ENCODE measurements at regions not wholly inside any gene's neighbourhood (a gene's known extent, or its start where the extent isn't known, plus 50 kb on each side); places are given as distances from the start of the nearest gene placed in this dataset.

DNA sequence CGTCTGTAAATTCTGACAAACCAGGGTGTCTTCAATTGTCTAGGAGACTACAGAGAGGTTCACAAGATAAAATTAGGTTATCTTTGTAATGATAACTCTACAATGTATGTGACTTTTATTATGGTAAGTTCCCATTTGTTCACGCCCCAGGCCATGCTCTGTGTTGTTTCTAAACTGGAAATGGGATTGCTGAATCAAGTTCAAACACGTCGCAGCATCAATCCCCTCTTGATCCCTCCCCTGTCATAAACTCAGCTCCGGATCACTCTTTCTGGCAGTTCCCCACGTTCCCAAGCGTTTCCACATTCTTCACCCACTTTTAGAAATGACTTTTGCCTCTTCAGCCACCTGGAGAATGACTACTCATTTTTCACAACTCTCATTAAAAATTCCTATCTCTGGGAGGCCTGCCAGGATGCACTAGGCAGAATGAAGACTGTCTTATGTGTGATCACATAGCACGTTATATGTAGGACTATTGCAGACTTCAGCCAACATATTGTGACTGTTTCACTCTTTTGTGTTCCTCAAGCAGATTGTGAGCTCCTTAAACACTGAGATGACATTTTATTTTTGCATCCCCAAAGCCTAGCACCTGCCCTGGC, 1124.2 kb upstream of the WWC1 start:
- TF ChIP-seq, protein P1, sequence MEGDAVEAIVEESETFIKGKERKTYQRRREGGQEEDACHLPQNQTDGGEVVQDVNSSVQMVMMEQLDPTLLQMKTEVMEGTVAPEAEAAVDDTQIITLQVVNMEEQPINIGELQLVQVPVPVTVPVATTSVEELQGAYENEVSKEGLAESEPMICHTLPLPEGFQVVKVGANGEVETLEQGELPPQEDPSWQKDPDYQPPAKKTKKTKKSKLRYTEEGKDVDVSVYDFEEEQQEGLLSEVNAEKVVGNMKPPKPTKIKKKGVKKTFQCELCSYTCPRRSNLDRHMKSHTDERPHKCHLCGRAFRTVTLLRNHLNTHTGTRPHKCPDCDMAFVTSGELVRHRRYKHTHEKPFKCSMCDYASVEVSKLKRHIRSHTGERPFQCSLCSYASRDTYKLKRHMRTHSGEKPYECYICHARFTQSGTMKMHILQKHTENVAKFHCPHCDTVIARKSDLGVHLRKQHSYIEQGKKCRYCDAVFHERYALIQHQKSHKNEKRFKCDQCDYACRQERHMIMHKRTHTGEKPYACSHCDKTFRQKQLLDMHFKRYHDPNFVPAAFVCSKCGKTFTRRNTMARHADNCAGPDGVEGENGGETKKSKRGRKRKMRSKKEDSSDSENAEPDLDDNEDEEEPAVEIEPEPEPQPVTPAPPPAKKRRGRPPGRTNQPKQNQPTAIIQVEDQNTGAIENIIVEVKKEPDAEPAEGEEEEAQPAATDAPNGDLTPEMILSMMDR (IDR thresholded peaks at IDR 0.05; ENCODE audit: control extremely low read depth, extremely low read depth, low read depth, missing control alignments), result no peak
- DNase-seq (ENCODE audit: extremely low spot score), result no peak
- POLR2A ChIA-PET, result no interaction called here
- CTCF ChIA-PET, result no interaction called here

DNA sequence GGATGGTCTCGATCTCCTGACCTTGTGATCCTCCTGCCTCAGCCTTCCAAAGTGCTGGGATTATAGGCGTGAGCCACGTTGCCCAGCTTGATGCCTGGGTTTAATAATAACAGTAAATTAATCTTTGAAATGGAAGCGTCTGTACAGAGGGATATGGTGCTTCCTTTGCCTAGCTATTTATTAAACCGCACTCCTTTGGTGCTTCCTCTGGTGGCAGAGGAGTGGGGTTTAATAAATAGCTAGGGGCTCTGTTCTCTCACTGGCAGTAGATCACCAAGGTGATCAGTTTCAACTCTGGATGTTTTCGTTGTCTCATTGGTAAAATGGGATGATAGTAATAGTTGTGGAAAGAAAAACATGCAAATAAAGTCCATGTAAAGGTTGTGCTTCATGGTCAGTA, 1122.5 kb upstream of the WWC1 start:
- no peak for DNase-seq (ENCODE audit: extremely low spot score)
- TF ChIP-seq, protein P1 (IDR thresholded peaks at IDR 0.05; ENCODE audit: control extremely low read depth, extremely low read depth, low read depth, missing control alignments), result no peak
- ChIA-PET CTCF (interaction anchor here (0.7 to 1.9 kb wide), 2 partner anchors 10 to 26 kb away, joined by 3 to 4 read pairs; no protein-coding TSS in a partner anchor), POLR2A (interaction anchor here (0.6 kb wide), 1 partner anchor 114 kb away, joined by 3 read pairs; no protein-coding TSS in a partner anchor)

DNA sequence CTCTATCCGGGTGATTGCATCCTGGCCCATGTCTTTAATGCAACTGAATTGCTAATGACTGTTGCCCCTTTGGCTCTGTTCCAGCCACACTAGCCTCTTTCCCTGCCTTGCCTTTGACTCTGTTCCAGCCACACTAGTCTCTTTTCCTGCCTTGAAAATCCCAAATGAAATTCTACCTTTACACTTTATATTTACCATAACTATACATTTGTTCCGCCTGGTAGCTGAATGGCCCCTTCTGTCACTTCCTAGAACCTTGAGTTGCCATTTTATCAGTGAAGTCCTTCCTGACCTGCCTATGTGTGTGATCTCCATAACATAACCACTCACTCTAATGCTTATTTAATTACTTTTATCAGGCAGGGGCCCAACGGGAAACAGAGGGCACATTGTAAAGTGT, 1120.4 kb upstream of the WWC1 start:
- ChIA-PET POLR2A (no interaction called here), CTCF (interaction anchor here (0.7 to 1.9 kb wide), 2 partner anchors 8 to 16 kb away, joined by 3 to 4 read pairs; no protein-coding TSS in a partner anchor)

DNA sequence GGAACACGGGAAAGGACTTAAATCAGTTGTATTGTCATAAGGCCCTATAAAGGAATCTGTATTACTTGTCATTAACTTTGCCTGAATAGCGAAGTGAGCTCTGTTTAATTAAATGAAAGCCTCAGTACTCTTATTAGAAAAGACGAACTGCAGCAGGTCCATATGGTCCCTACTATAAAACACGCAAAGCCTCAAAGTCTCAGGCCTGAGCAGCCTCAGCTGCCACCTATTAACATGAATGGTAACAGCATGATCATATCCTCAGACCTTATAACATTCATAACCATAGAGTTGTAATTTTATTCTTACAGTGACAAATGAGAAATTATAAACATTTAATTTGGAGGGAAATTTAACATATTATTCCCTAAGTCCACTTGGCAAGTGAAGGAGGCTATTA, 1113.7 kb upstream of the WWC1 start:
- POLR2A ChIA-PET, result no interaction called here
- CTCF ChIA-PET, result no interaction called here
- TF ChIP-seq, protein P1 (IDR thresholded peaks at IDR 0.05; ENCODE audit: control extremely low read depth, extremely low read depth, low read depth, missing control alignments), result no peak
- no peak for DNase-seq (ENCODE audit: extremely low spot score)

More for the DNA sequence above, 1120.4 kb upstream of the WWC1 start:
- no peak for DNase-seq (ENCODE audit: extremely low spot score)
- TF ChIP-seq, protein P1 (IDR thresholded peaks at IDR 0.05; ENCODE audit: control extremely low read depth, extremely low read depth, low read depth, missing control alignments), result no peak

DNA sequence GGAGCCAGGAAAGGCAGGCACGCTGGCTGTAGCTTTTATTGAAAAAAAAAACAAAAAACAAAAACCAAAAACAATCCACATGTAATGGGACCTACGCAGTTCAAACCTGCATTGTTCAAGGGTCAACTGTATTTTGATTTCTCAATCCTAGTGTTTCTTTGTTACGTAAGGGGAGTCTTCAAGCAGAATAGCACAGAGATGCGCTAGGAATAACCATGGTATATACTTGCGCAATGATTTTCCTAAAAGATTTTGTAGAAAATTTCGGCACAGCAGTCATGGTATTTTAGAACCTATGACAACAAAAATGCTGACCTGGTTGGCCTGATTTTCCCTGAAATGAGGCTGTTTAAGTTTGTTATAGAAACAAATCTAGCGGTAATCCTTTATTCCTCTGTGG, 1110.5 kb upstream of the WWC1 start:
- CTCF ChIA-PET, result no interaction called here
- DNase-seq (ENCODE audit: extremely low spot score), result no peak
- POLR2A ChIA-PET, result no interaction called here
- TF ChIP-seq, protein P1 (IDR thresholded peaks at IDR 0.05; ENCODE audit: control extremely low read depth, extremely low read depth, low read depth, missing control alignments), result no peak

DNA sequence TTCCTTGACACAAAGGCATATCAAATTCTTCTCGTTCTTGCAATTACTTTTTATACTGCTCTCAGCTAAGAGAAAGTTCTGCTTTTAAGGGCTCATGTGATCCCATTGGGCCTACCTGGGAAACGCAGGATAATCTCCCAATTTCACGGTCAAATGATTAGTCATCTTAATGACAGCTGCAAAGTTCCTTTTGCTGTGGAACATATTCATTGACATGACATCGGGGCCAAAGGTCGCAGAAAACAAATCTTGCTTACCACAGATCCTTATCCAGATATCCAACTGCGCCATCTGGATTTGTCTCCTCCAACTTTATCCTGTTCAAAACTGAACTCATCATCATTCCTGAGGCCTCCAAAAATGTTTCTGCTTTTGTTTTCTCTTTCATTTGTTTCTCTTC, 1085.6 kb upstream of the WWC1 start:
- no peak for DNase-seq (ENCODE audit: extremely low spot score)
- ChIA-PET POLR2A (no interaction called here), CTCF (interaction anchor here (1.0 kb wide), 1 partner anchor 27 kb away, joined by 4 read pairs; no protein-coding TSS in a partner anchor)
- TF ChIP-seq, protein P1 (IDR thresholded peaks at IDR 0.05; ENCODE audit: control extremely low read depth, extremely low read depth, low read depth, missing control alignments), result no peak

All from GM10248 (cell line).